Liver (tissue), 8 donors: ENCODE measurements at regions not wholly inside any gene's neighbourhood (a gene's known extent, or its start where the extent isn't known, plus 50 kb on each side); places are given as distances from the start of the nearest gene placed in this dataset.

Source experiments
- DNase-seq: peaks from one replicate; pipeline ENCODE4 v3.0.0-alpha.2; 2017; ENCODE audit warnings: low spot score
- H3K27ac ChIP-seq, 2 donors: one replicate each; pipeline ENCODE4 v1.7.0; 2013; ENCODE audit warnings: inconsistent platforms in 2 of 2, low read length in 2 of 2, control low read depth in 1 of 2, low read depth in 1 of 2, mild to moderate bottlenecking in 1 of 2
- H3K27me3 ChIP-seq, 4 donors: one replicate each; pipeline versions ENCODE4 v1.6.1 to v1.7.0; 2013; ENCODE audit warnings: low read length in 3 of 4, inconsistent platforms in 1 of 4, mild to moderate bottlenecking in 1 of 4, moderate library complexity in 1 of 4; ENCODE audit not compliant: control insufficient read depth in 4 of 4, insufficient read depth in 4 of 4
- H3K36me3 ChIP-seq, 4 donors: one replicate each; pipeline versions ENCODE4 v1.6.1 to v1.7.0; 2013; ENCODE audit warnings: low read length in 3 of 4, mild to moderate bottlenecking in 3 of 4, low read depth in 1 of 4, moderate library complexity in 1 of 4; ENCODE audit not compliant: control insufficient read depth in 4 of 4, insufficient read depth in 3 of 4
- H3K4me1 ChIP-seq, 4 donors: one replicate each; pipeline versions ENCODE4 v1.6.1 to v1.7.0; 2013; ENCODE audit warnings: low read length in 3 of 4, mild to moderate bottlenecking in 3 of 4, moderate library complexity in 1 of 4; ENCODE audit not compliant: control insufficient read depth in 4 of 4, insufficient read depth in 4 of 4
- H3K4me3 ChIP-seq, 3 donors: one replicate each; pipeline versions ENCODE4 v1.6.1 to v1.7.0; 2013; ENCODE audit warnings: low read length in 3 of 3, control low read depth in 1 of 3, low read depth in 1 of 3, mild to moderate bottlenecking in 1 of 3
- H3K9ac ChIP-seq, 2 donors: one replicate each; pipeline ENCODE4 v1.7.0; 2013; ENCODE audit warnings: low read length in 2 of 2, mild to moderate bottlenecking in 2 of 2, moderate library complexity in 2 of 2, control low read depth in 1 of 2, low read depth in 1 of 2
- H3K9me3 ChIP-seq, 4 donors: one replicate each; pipeline versions ENCODE4 v1.6.1 to v1.7.0; 2013; ENCODE audit warnings: low read length in 3 of 4; ENCODE audit not compliant: control insufficient read depth in 4 of 4
- EGR1 ChIP-seq, 2 donors: IDR thresholded peaks; 2 replicates each; pipeline ENCODE4 v1.6.1; 2016 to 2018; ENCODE audit warnings: antibody characterized with exemption in 2 of 2, low read depth in 2 of 2
- GABPA ChIP-seq, 2 donors: IDR thresholded peaks in 1 of 2; conservative IDR thresholded peaks in 1 of 2; 2 replicates each; pipeline ENCODE4 v1.6.1; 2016; ENCODE audit warnings: antibody characterized with exemption in 2 of 2, mild to moderate bottlenecking in 1 of 2, moderate library complexity in 1 of 2
- HNF4G ChIP-seq: IDR thresholded peaks from 2 replicates; pipeline ENCODE4 v1.6.1; 2016; ENCODE audit warnings: antibody characterized with exemption
- JUND ChIP-seq, 2 donors: IDR thresholded peaks; 2 replicates each; pipeline ENCODE4 v1.6.1; 2016; ENCODE audit warnings: antibody characterized with exemption in 2 of 2
- RAD21 ChIP-seq, 2 donors: IDR thresholded peaks; 2 replicates each; pipeline ENCODE4 v1.6.1; 2016; ENCODE audit warnings: antibody characterized with exemption in 2 of 2, mild to moderate bottlenecking in 2 of 2
- RXRA ChIP-seq, 2 donors: IDR thresholded peaks; 2 replicates each; pipeline ENCODE4 v1.6.1; 2017 to 2018; ENCODE audit warnings: antibody characterized with exemption in 2 of 2, mild to moderate bottlenecking in 1 of 2
- SP1 ChIP-seq: IDR thresholded peaks from 2 replicates; pipeline ENCODE4 v1.6.1; 2018; ENCODE audit warnings: antibody characterized with exemption, mild to moderate bottlenecking
- TAF1 ChIP-seq: conservative IDR thresholded peaks from 2 replicates; pipeline ENCODE4 v1.6.1; 2016; ENCODE audit warnings: antibody characterized with exemption, mild to moderate bottlenecking
- WGBS: extraction: QIAGEN DNeasy Blood & Tissue Kit; methylation state at CpG from one replicate; pipeline ENCODE4 v1.1.7; 2013; 5-methylcytosine and 5-hydroxymethylcytosine counted together
- TF ChIP-seq, protein P1 (sequence below): fragments of 150-350 bp; IDR thresholded peaks from 2 replicates; pipeline ENCODE4 v1.5.1; 2017; ENCODE audit warnings: improper control_type of control experiment, low read depth, low read length; ENCODE audit not compliant: missing input control
- TF ChIP-seq, protein P2 (sequence below): IDR thresholded peaks from 2 replicates; pipeline ENCODE4 v1.6.1; 2016; ENCODE audit warnings: antibody characterized with exemption, mild to moderate bottlenecking
- TF ChIP-seq, protein P3 (sequence below): IDR thresholded peaks from 2 replicates; pipeline ENCODE4 v1.6.1; 2016; ENCODE audit warnings: antibody characterized with exemption
- TF ChIP-seq, protein P4 (sequence below): IDR thresholded peaks from 2 replicates; pipeline ENCODE4 v1.6.1; 2016; ENCODE audit warnings: antibody characterized with exemption
- donor health status: healthy.
- donor health status: healthy.
- donor health status: healthy.
- donor health status: healthy.
- donor health status: healthy.

DNA sequence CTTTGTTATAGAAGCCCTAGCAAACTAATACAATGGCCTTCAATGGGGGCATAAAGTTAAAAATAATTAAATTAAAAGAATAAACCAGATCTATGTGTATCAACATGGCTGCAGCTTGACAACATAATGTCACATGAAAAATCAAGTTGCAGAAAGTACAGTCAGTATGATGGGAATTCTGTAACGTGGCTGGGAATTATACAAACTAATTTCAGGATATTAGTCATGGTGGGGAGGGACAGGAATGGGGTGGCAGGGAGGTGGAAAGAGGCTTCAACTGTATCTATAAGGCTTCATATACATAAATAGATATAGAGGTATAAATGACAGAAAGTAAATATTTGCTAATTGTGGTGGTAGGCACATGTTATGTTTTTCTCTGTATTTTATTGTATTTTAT, 107.1 kb downstream of the UNC5CL start:
- no peaks in the 10 kb centered on the region for H3K4me1 ChIP-seq

DNA sequence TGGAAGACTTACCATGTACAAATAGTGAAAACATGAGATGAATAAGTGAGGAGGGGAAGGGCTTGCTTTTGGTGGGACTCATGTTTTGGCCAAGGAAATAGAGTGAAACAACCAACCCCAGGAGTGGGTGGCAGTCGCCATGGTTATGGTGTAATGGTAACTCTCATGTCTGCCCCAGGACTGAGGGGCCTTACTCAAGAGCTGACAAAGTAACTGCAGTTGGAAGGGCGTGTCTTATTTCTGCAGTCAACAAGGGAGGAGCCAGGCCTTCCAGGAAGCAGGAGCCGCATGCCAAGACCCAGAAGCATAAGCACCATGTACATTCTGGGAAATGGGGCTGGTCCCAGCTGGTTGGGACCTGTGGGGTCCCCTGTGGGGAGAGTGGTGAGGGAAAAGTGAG, 108.5 kb downstream of the UNC5CL start:
- Histone ChIP-seq H3K4me1 (no peaks in the 10 kb centered on the region), H3K27ac (no peak overlapping the region), H3K36me3 (no peaks in the 10 kb centered on the region), H3K4me3 (no peak overlapping the region), H3K9ac (no peak overlapping the region), H3K27me3 (no peaks in the 10 kb centered on the region), H3K9me3 (no peaks in the 10 kb centered on the region)
- 83% methylated on average over 3 of the region's 3 CpGs for WGBS
- no peak for DNase-seq
- no peak for TF ChIP-seq EGR1 (IDR thresholded peaks at IDR 0.05; ENCODE audit: low read depth in 2 of 2)
- no peak for TF ChIP-seq JUND (IDR thresholded peaks at IDR 0.05)
- TF ChIP-seq, protein P1, sequence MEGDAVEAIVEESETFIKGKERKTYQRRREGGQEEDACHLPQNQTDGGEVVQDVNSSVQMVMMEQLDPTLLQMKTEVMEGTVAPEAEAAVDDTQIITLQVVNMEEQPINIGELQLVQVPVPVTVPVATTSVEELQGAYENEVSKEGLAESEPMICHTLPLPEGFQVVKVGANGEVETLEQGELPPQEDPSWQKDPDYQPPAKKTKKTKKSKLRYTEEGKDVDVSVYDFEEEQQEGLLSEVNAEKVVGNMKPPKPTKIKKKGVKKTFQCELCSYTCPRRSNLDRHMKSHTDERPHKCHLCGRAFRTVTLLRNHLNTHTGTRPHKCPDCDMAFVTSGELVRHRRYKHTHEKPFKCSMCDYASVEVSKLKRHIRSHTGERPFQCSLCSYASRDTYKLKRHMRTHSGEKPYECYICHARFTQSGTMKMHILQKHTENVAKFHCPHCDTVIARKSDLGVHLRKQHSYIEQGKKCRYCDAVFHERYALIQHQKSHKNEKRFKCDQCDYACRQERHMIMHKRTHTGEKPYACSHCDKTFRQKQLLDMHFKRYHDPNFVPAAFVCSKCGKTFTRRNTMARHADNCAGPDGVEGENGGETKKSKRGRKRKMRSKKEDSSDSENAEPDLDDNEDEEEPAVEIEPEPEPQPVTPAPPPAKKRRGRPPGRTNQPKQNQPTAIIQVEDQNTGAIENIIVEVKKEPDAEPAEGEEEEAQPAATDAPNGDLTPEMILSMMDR, result no peak
- TF ChIP-seq, protein P2, sequence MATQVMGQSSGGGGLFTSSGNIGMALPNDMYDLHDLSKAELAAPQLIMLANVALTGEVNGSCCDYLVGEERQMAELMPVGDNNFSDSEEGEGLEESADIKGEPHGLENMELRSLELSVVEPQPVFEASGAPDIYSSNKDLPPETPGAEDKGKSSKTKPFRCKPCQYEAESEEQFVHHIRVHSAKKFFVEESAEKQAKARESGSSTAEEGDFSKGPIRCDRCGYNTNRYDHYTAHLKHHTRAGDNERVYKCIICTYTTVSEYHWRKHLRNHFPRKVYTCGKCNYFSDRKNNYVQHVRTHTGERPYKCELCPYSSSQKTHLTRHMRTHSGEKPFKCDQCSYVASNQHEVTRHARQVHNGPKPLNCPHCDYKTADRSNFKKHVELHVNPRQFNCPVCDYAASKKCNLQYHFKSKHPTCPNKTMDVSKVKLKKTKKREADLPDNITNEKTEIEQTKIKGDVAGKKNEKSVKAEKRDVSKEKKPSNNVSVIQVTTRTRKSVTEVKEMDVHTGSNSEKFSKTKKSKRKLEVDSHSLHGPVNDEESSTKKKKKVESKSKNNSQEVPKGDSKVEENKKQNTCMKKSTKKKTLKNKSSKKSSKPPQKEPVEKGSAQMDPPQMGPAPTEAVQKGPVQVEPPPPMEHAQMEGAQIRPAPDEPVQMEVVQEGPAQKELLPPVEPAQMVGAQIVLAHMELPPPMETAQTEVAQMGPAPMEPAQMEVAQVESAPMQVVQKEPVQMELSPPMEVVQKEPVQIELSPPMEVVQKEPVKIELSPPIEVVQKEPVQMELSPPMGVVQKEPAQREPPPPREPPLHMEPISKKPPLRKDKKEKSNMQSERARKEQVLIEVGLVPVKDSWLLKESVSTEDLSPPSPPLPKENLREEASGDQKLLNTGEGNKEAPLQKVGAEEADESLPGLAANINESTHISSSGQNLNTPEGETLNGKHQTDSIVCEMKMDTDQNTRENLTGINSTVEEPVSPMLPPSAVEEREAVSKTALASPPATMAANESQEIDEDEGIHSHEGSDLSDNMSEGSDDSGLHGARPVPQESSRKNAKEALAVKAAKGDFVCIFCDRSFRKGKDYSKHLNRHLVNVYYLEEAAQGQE, result no peak
- no peak for TF ChIP-seq RXRA (IDR thresholded peaks at IDR 0.05)
- TF ChIP-seq GABPA (IDR thresholded peaks at IDR 0.05 in 1 of 2, conservative IDR thresholded peaks at IDR 0.05 in 1 of 2), result no peak
- TF ChIP-seq SP1, result no peak
- TF ChIP-seq TAF1, result no peak
- no peak for TF ChIP-seq HNF4G
- TF ChIP-seq, protein P3, sequence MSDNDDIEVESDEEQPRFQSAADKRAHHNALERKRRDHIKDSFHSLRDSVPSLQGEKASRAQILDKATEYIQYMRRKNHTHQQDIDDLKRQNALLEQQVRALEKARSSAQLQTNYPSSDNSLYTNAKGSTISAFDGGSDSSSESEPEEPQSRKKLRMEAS, result no peak

More for the DNA sequence above, 107.1 kb downstream of the UNC5CL start:
- Histone ChIP-seq H3K4me3 (no peak overlapping the region), H3K36me3 (no peaks in the 10 kb centered on the region), H3K9me3 (no peaks in the 10 kb centered on the region), H3K27me3 (no peaks in the 10 kb centered on the region), H3K27ac (no peak overlapping the region), H3K9ac (no peak overlapping the region)
- 79% methylated on average over 1 of the region's 1 CpG for WGBS
- TF ChIP-seq SP1, result no peak
- TF ChIP-seq, protein P3, result no peak
- TF ChIP-seq, protein P2, result no peak
- no peak for TF ChIP-seq HNF4G
- no peak for TF ChIP-seq EGR1 (IDR thresholded peaks at IDR 0.05; ENCODE audit: low read depth in 2 of 2)
- TF ChIP-seq JUND (IDR thresholded peaks at IDR 0.05), result no peak
- TF ChIP-seq, protein P4, sequence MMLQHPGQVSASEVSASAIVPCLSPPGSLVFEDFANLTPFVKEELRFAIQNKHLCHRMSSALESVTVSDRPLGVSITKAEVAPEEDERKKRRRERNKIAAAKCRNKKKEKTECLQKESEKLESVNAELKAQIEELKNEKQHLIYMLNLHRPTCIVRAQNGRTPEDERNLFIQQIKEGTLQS, result no peak
- TF ChIP-seq, protein P1, result no peak
- TF ChIP-seq RAD21 (IDR thresholded peaks at IDR 0.05), result no peak
- no peak for DNase-seq
